ENCODE measurements at regions not wholly inside any gene's neighbourhood (a gene's known extent, or its start where the extent isn't known, plus 50 kb on each side); places are given as distances from the start of the nearest gene placed in this dataset.

DNA sequence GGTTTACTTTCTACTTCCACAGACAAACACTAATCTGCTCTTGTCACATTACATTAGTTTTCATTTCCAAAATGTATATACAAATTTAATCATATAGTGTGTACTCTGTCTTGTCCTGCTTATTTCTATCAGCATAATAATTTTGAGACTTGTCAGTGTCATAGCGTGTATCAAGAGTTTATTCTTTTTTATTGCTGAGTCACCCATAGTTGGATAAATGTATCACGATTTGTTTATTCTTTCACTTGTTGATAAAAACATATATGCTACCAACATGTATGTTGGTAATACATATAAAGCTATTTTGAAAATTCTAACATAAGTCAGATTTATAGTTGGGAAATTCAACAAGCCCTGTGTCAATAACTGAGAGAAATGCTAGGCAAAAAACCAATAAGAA, 261.2 kb downstream of the TRAM1L1 start:
- TF ChIP-seq GABPA (IDR thresholded peaks at IDR 0.05; ENCODE audit: low read depth) (no peak), SPI1 (IDR thresholded peaks at IDR 0.05; ENCODE audit: borderline replicate concordance, low read depth) (no peak)
- no peak for DNase-seq (ENCODE audit: low read depth in 1 of 2, low spot score in 1 of 2)
- H3K27ac ChIP-seq (replicated peaks): no peak overlapping the region
- H3K4me3 ChIP-seq (replicated peaks; ENCODE audit: insufficient read depth, low read length): no peak overlapping the region
- no peaks in the 10 kb centered on the region for H3K27me3 ChIP-seq (ENCODE audit: insufficient read depth, poor library complexity, severe bottlenecking)

DNA sequence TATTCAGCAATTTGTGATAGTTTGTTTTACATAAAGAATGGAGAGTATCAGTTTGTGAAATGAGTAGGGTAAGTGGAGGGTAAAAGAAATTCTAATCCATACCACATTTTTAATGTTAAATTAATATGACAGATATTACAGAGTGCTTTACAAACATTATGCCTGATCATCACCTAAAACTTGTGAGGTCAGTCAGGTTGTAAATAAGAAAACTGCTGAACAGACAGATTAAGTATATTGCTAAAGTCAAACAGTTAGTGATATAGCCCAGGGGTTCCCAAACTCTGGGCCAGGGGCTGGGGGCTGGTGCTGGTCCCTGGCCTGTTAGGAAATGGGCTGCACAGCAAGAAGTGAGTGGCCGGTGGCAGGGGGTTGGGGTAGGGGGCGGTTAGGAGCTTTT, 273.6 kb downstream of the TRAM1L1 start:
- TF ChIP-seq GABPA (IDR thresholded peaks at IDR 0.05; ENCODE audit: low read depth) (no peak), POLR2AphosphoS5 (IDR thresholded peaks at IDR 0.05; ENCODE audit: low read depth) (no peak), SPI1 (IDR thresholded peaks at IDR 0.05; ENCODE audit: borderline replicate concordance, low read depth) (no peak)
- TF ChIP-seq, protein P1, sequence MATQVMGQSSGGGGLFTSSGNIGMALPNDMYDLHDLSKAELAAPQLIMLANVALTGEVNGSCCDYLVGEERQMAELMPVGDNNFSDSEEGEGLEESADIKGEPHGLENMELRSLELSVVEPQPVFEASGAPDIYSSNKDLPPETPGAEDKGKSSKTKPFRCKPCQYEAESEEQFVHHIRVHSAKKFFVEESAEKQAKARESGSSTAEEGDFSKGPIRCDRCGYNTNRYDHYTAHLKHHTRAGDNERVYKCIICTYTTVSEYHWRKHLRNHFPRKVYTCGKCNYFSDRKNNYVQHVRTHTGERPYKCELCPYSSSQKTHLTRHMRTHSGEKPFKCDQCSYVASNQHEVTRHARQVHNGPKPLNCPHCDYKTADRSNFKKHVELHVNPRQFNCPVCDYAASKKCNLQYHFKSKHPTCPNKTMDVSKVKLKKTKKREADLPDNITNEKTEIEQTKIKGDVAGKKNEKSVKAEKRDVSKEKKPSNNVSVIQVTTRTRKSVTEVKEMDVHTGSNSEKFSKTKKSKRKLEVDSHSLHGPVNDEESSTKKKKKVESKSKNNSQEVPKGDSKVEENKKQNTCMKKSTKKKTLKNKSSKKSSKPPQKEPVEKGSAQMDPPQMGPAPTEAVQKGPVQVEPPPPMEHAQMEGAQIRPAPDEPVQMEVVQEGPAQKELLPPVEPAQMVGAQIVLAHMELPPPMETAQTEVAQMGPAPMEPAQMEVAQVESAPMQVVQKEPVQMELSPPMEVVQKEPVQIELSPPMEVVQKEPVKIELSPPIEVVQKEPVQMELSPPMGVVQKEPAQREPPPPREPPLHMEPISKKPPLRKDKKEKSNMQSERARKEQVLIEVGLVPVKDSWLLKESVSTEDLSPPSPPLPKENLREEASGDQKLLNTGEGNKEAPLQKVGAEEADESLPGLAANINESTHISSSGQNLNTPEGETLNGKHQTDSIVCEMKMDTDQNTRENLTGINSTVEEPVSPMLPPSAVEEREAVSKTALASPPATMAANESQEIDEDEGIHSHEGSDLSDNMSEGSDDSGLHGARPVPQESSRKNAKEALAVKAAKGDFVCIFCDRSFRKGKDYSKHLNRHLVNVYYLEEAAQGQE (IDR thresholded peaks at IDR 0.05; ENCODE audit: insufficient replicate concordance, low read depth): no peak
- TF ChIP-seq, protein P2, sequence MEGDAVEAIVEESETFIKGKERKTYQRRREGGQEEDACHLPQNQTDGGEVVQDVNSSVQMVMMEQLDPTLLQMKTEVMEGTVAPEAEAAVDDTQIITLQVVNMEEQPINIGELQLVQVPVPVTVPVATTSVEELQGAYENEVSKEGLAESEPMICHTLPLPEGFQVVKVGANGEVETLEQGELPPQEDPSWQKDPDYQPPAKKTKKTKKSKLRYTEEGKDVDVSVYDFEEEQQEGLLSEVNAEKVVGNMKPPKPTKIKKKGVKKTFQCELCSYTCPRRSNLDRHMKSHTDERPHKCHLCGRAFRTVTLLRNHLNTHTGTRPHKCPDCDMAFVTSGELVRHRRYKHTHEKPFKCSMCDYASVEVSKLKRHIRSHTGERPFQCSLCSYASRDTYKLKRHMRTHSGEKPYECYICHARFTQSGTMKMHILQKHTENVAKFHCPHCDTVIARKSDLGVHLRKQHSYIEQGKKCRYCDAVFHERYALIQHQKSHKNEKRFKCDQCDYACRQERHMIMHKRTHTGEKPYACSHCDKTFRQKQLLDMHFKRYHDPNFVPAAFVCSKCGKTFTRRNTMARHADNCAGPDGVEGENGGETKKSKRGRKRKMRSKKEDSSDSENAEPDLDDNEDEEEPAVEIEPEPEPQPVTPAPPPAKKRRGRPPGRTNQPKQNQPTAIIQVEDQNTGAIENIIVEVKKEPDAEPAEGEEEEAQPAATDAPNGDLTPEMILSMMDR (IDR thresholded peaks at IDR 0.05; ENCODE audit: insufficient read depth, low read length): no peak
- Histone ChIP-seq H3K27ac (replicated peaks) (no peak overlapping the region), H3K27me3 (ENCODE audit: insufficient read depth, poor library complexity, severe bottlenecking) (no peaks in the 10 kb centered on the region), H3K4me3 (replicated peaks; ENCODE audit: insufficient read depth, low read length) (no peak overlapping the region)
- no peak for DNase-seq (ENCODE audit: low read depth in 1 of 2, low spot score in 1 of 2)

DNA sequence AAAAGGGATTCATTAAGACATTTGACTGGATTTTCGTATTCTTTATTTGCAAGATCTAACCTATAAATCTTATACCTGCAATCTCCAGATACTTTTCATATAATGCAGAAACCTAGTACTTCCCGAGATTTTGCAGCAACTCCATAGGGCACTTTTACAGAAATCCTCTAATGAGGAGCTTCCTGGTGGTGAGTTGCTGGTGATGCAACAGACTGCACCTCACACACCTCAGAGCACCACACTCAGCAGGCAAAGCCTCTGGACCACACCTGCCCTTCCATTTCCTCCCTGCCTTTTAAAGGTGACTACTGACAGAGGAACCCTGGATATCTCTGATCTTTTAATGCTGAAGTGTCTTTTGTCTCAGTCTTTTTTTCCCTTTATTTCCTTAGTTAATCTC, 289.4 kb downstream of the TRAM1L1 start:
- Histone ChIP-seq H3K4me3 (replicated peaks; ENCODE audit: insufficient read depth, low read length) (no peak overlapping the region), H3K27ac (replicated peaks) (no peak overlapping the region), H3K27me3 (ENCODE audit: insufficient read depth, poor library complexity, severe bottlenecking) (no peaks in the 10 kb centered on the region)
- TF ChIP-seq SPI1 (IDR thresholded peaks at IDR 0.05; ENCODE audit: borderline replicate concordance, low read depth): no peak
- TF ChIP-seq, protein P1 (IDR thresholded peaks at IDR 0.05; ENCODE audit: insufficient replicate concordance, low read depth): no peak
- no peak for TF ChIP-seq GABPA (IDR thresholded peaks at IDR 0.05; ENCODE audit: low read depth)
- TF ChIP-seq, protein P2 (IDR thresholded peaks at IDR 0.05; ENCODE audit: insufficient read depth, low read length): no peak
- DNase-seq (ENCODE audit: low read depth in 1 of 2, low spot score in 1 of 2): no peak

DNA sequence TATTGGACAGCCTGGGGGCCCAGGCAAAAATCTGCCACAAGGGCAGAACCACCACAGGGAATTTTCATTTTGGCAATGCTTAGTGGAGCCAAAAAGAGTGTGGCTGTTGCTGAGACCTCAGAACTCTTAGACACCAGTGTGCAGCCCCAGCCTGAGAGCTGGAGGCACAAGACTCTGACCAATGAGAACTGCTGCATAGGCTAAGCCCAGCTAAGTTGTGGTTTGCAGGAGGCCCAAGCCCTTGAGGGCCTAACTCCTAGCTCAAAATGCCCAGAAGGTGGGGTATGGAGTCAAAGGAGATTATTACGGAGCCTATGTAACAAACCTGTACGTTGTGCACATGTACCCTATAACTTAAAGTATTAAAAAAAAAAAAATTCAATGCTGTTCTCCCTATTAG, 296.7 kb downstream of the TRAM1L1 start:
- no peaks in the 10 kb centered on the region for H3K27me3 ChIP-seq (ENCODE audit: insufficient read depth, poor library complexity, severe bottlenecking)
- no peak overlapping the region for H3K4me3 ChIP-seq (replicated peaks; ENCODE audit: insufficient read depth, low read length)
- TF ChIP-seq SPI1 (IDR thresholded peaks at IDR 0.05; ENCODE audit: borderline replicate concordance, low read depth) (no peak), POLR2AphosphoS5 (IDR thresholded peaks at IDR 0.05; ENCODE audit: low read depth) (no peak), GABPA (IDR thresholded peaks at IDR 0.05; ENCODE audit: low read depth) (no peak)
- TF ChIP-seq, protein P1 (IDR thresholded peaks at IDR 0.05; ENCODE audit: insufficient replicate concordance, low read depth): no peak
- TF ChIP-seq, protein P2 (IDR thresholded peaks at IDR 0.05; ENCODE audit: insufficient read depth, low read length): no peak
- DNase-seq (ENCODE audit: low read depth in 1 of 2, low spot score in 1 of 2): no peak
- H3K27ac ChIP-seq (replicated peaks): no peak overlapping the region

Data from HL-60 (cell line).